Neural cell (in vitro differentiated cells): ENCODE measurements at regions not wholly inside any gene's neighbourhood (a gene's known extent, or its start where the extent isn't known, plus 50 kb on each side); places are given as distances from the start of the nearest gene placed in this dataset.

Experiments
- H2AFZ ChIP-seq: fragments of 200-600, 300-800 bp; sonication (generic), shearing (Covaris generic); 2 replicates; pipeline ENCODE4 v1.6.0; 2014; ENCODE audit warnings: low read depth, mild to moderate bottlenecking, antibody characterized with exemption, low read length, moderate library complexity
- H3F3A ChIP-seq: fragments of 200-600 bp; shearing (Covaris generic); 2 replicates; pipeline ENCODE4 v1.6.1; 2016; ENCODE audit warnings: mild to moderate bottlenecking, moderate library complexity, mixed read lengths, antibody characterized with exemption, low read length; ENCODE audit not compliant: insufficient read depth, poor library complexity, severe bottlenecking
- H3K27ac ChIP-seq: fragments of 200-600, 300-800 bp; sonication (generic), shearing (Covaris generic); 2 replicates; pipeline ENCODE4 v1.5.1; 2014; ENCODE audit warnings: mild to moderate bottlenecking, low read length, moderate library complexity
- H3K27me3 ChIP-seq: fragments of 300-800, 200-600 bp; sonication (generic), shearing (Covaris generic); 2 replicates; pipeline ENCODE4 v1.6.0; 2014; ENCODE audit warnings: mild to moderate bottlenecking, low read depth, low read length, moderate library complexity; ENCODE audit not compliant: insufficient read depth
- H3K36me3 ChIP-seq: fragments of 300-800, 200-600 bp; sonication (generic), shearing (Covaris generic); 2 replicates; pipeline ENCODE4 v1.5.1; 2014; ENCODE audit warnings: mild to moderate bottlenecking, antibody characterized with exemption, low read length, moderate library complexity; ENCODE audit not compliant: insufficient read depth
- H3K4me2 ChIP-seq: fragments of 300-800, 200-600 bp; sonication (generic), shearing (Covaris generic); 2 replicates; pipeline ENCODE4 v1.6.0; 2014; ENCODE audit warnings: mild to moderate bottlenecking, low read length
- H3K4me3 ChIP-seq: fragments of 300-800, 200-600 bp; sonication (generic), shearing (Covaris generic); 2 replicates; pipeline ENCODE4 v1.5.1; 2014; ENCODE audit warnings: mild to moderate bottlenecking, low read length, moderate library complexity
- H3K79me2 ChIP-seq: fragments of 200-600 bp; shearing (Covaris generic); replicated peaks from 2 replicates; pipeline ENCODE4 v1.6.0; 2014; ENCODE audit warnings: mild to moderate bottlenecking, low read length, moderate library complexity; ENCODE audit not compliant: insufficient read depth
- H3K9ac ChIP-seq: fragments of 300-800, 200-600 bp; sonication (generic), shearing (Covaris generic); 2 replicates; pipeline ENCODE4 v1.6.1; 2016; ENCODE audit warnings: mild to moderate bottlenecking, low read length, mixed read lengths
- H3K9me2 ChIP-seq: fragments of 200-600 bp; shearing (Covaris generic); 2 replicates; pipeline ENCODE4 v1.6.1; 2016; ENCODE audit warnings: mild to moderate bottlenecking, low read length, mixed read lengths; ENCODE audit not compliant: insufficient read depth
- H3K9me3 ChIP-seq: fragments of 200-600, 300-800 bp; sonication (generic), shearing (Covaris generic); 2 replicates; pipeline ENCODE4 v1.6.1; 2016; ENCODE audit warnings: mild to moderate bottlenecking, mixed run types, low read length, moderate library complexity, mixed read lengths
- H4K20me1 ChIP-seq: fragments of 200-600 bp; shearing (Covaris generic); 2 replicates; pipeline ENCODE4 v1.6.1; 2016; ENCODE audit warnings: mild to moderate bottlenecking, mixed run types; ENCODE audit not compliant: insufficient read depth
- EP300 ChIP-seq: fragments of 450-650 bp; conservative IDR thresholded peaks from 2 replicates; pipeline ENCODE4 v1.6.1; 2014; ENCODE audit warnings: antibody characterized with exemption, mild to moderate bottlenecking, moderate library complexity; ENCODE audit not compliant: poor library complexity, severe bottlenecking
- EZH2 ChIP-seq: fragments of 200-600, 300-800 bp; shearing (Covaris generic), sonication (generic); IDR thresholded peaks from 2 replicates; pipeline ENCODE4 v1.6.1; 2014; ENCODE audit warnings: antibody characterized with exemption, low read length, borderline replicate concordance, mild to moderate bottlenecking; ENCODE audit not compliant: insufficient read depth, poor library complexity, severe bottlenecking
- MXI1 ChIP-seq: fragments of 450-650 bp; conservative IDR thresholded peaks from 2 replicates; pipeline ENCODE4 v1.6.1; 2014; ENCODE audit warnings: antibody characterized with exemption, mild to moderate bottlenecking; ENCODE audit not compliant: poor library complexity, severe bottlenecking
- POLR2AphosphoS5 ChIP-seq: IDR thresholded peaks from 2 replicates; pipeline ENCODE4 v1.6.1; 2012
- RAD21 ChIP-seq: fragments of 450-650 bp; conservative IDR thresholded peaks from 2 replicates; pipeline ENCODE4 v1.6.1; 2014; ENCODE audit warnings: antibody characterized with exemption, mild to moderate bottlenecking, moderate library complexity
- SMC3 ChIP-seq: fragments of 450-650 bp; conservative IDR thresholded peaks from 2 replicates; pipeline ENCODE4 v1.6.1; 2014; ENCODE audit warnings: antibody characterized with exemption, mild to moderate bottlenecking, moderate library complexity; ENCODE audit not compliant: poor library complexity
- TAF1 ChIP-seq: IDR thresholded peaks from 2 replicates; pipeline ENCODE4 v1.6.1; 2012; ENCODE audit warnings: low read depth
- TF ChIP-seq, protein P1 (sequence below): fragments of 450-650 bp; IDR thresholded peaks from 2 replicates; pipeline ENCODE4 v1.5.1; 2014; ENCODE audit warnings: antibody characterized with exemption, mild to moderate bottlenecking, moderate library complexity; ENCODE audit not compliant: poor library complexity, severe bottlenecking
- TF ChIP-seq, protein P2 (sequence below): IDR thresholded peaks from 2 replicates; pipeline ENCODE4 v1.6.1; 2012; ENCODE audit warnings: borderline replicate concordance

DNA sequence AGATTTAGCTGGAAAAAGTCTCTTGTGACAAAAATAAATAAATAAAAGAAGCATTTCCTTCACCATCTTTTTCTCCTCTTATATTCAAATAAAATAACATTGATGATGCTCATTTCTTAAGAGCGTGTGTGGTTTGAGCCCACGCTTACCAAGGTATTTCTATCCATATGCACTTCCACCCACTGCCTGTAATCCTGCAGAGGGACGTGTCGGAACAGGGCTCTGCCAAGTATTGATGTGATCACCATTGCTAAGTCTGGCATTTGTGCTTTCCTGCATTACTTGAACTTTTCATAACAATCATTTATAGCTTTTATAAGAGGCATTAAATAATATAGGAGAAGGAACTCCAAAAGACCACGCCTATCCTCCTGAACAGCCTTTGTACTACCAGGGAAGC, 107.6 kb downstream of the SHANK2 start:
- Histone ChIP-seq H3K9me2 (no peaks in the 10 kb centered on the region), H3K27ac (no peak overlapping the region), H4K20me1 (no peaks in the 10 kb centered on the region), H3K4me3 (no peak overlapping the region), H3K9me3 (no peaks in the 10 kb centered on the region), H3K4me2 (no peak overlapping the region), H3K9ac (no peak overlapping the region), H3K36me3 (no peaks in the 10 kb centered on the region), H3K27me3 (no peaks in the 10 kb centered on the region), H3K79me2 (no peaks in the 10 kb centered on the region), H2AFZ (no peak overlapping the region), H3F3A (no peaks in the 10 kb centered on the region)
- no peak for TF ChIP-seq RAD21

DNA sequence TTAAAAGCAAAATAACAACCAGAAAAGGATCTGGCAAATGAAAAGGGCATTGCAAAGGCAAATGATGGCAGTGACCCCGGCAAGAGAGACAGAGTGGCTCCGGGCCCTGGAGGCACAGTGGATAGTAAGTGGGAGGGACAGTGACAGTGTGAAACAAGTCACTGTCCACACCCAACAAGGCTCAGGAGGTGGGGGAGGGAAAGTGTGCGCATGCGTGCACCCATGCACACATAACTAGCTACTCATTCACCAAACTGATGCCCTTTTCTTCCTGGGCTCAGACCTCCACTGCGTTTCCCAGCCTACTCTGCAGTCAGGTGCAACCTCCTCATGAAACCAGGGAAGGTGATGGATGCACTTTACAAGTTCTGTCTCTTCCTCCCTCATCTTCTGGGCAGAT, 108.4 kb downstream of the SHANK2 start:
- no peak for TF ChIP-seq EP300
- no peak for TF ChIP-seq TAF1
- TF ChIP-seq EZH2: no peak
- TF ChIP-seq SMC3: no peak
- no peak for TF ChIP-seq RAD21
- TF ChIP-seq POLR2AphosphoS5: no peak
- TF ChIP-seq, protein P1, sequence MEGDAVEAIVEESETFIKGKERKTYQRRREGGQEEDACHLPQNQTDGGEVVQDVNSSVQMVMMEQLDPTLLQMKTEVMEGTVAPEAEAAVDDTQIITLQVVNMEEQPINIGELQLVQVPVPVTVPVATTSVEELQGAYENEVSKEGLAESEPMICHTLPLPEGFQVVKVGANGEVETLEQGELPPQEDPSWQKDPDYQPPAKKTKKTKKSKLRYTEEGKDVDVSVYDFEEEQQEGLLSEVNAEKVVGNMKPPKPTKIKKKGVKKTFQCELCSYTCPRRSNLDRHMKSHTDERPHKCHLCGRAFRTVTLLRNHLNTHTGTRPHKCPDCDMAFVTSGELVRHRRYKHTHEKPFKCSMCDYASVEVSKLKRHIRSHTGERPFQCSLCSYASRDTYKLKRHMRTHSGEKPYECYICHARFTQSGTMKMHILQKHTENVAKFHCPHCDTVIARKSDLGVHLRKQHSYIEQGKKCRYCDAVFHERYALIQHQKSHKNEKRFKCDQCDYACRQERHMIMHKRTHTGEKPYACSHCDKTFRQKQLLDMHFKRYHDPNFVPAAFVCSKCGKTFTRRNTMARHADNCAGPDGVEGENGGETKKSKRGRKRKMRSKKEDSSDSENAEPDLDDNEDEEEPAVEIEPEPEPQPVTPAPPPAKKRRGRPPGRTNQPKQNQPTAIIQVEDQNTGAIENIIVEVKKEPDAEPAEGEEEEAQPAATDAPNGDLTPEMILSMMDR: no peak
- TF ChIP-seq MXI1: no peak
- TF ChIP-seq, protein P2, sequence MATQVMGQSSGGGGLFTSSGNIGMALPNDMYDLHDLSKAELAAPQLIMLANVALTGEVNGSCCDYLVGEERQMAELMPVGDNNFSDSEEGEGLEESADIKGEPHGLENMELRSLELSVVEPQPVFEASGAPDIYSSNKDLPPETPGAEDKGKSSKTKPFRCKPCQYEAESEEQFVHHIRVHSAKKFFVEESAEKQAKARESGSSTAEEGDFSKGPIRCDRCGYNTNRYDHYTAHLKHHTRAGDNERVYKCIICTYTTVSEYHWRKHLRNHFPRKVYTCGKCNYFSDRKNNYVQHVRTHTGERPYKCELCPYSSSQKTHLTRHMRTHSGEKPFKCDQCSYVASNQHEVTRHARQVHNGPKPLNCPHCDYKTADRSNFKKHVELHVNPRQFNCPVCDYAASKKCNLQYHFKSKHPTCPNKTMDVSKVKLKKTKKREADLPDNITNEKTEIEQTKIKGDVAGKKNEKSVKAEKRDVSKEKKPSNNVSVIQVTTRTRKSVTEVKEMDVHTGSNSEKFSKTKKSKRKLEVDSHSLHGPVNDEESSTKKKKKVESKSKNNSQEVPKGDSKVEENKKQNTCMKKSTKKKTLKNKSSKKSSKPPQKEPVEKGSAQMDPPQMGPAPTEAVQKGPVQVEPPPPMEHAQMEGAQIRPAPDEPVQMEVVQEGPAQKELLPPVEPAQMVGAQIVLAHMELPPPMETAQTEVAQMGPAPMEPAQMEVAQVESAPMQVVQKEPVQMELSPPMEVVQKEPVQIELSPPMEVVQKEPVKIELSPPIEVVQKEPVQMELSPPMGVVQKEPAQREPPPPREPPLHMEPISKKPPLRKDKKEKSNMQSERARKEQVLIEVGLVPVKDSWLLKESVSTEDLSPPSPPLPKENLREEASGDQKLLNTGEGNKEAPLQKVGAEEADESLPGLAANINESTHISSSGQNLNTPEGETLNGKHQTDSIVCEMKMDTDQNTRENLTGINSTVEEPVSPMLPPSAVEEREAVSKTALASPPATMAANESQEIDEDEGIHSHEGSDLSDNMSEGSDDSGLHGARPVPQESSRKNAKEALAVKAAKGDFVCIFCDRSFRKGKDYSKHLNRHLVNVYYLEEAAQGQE: no peak
- H3K4me3 ChIP-seq: no peak overlapping the region
- no peak overlapping the region for H3K9ac ChIP-seq
- no peaks in the 10 kb centered on the region for H3K79me2 ChIP-seq
- no peaks in the 10 kb centered on the region for H3K27me3 ChIP-seq
- H3K9me2 ChIP-seq: no peaks in the 10 kb centered on the region
- H3K9me3 ChIP-seq: no peaks in the 10 kb centered on the region
- no peaks in the 10 kb centered on the region for H3K36me3 ChIP-seq
- H3K4me2 ChIP-seq: no peak overlapping the region
- no peak overlapping the region for H3K27ac ChIP-seq
- H3F3A ChIP-seq: no peaks in the 10 kb centered on the region
- H2AFZ ChIP-seq: no peak overlapping the region
- H4K20me1 ChIP-seq: no peaks in the 10 kb centered on the region
